Stomach (tissue), 4 donors: ENCODE measurements at regions not wholly inside any gene's neighbourhood (a gene's known extent, or its start where the extent isn't known, plus 50 kb on each side); places are given as distances from the start of the nearest gene placed in this dataset.

Experiments used
- POLR2AphosphoS5 ChIP-seq, 3 donors: sonication (generic); formaldehyde crosslinking; IDR thresholded peaks; one replicate each; pipeline ENCODE4 v1.6.1; 2016; ENCODE audit warnings: antibody characterized with exemption in 3 of 3
- TF ChIP-seq, protein P1 (sequence below), 7 experiments: fragments of 450-650 bp in 4 of 7; fragments of 200-600 bp in 3 of 7; sonication (generic) in 3 of 7; IDR thresholded peaks; one replicate each; pipeline ENCODE4 v1.5.1; 2016 to 2019; ENCODE audit warnings: antibody characterized with exemption in 7 of 7, control low read depth in 2 of 7, mild to moderate bottlenecking in 1 of 7

DNA sequence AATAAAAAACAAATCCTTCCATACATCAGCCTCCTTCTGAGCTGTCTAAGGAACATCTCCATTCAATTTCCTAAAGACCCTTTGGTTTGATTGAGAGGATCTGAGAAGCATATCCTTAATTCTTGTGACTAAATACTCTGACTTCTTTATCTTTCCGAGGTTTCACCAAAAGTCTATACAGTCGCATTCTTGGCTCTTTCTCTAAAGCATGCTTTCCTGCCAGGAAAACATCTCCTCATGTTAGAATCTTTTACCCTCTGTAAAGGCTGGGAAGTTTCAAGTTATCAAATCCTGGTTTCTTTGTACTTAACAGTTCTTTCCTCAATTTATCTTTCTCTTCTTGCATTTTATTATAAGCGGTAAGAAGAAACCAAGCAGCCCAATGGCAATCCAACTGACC is 630.4 kb downstream of the PTPRC start:
- TF ChIP-seq, protein P1, sequence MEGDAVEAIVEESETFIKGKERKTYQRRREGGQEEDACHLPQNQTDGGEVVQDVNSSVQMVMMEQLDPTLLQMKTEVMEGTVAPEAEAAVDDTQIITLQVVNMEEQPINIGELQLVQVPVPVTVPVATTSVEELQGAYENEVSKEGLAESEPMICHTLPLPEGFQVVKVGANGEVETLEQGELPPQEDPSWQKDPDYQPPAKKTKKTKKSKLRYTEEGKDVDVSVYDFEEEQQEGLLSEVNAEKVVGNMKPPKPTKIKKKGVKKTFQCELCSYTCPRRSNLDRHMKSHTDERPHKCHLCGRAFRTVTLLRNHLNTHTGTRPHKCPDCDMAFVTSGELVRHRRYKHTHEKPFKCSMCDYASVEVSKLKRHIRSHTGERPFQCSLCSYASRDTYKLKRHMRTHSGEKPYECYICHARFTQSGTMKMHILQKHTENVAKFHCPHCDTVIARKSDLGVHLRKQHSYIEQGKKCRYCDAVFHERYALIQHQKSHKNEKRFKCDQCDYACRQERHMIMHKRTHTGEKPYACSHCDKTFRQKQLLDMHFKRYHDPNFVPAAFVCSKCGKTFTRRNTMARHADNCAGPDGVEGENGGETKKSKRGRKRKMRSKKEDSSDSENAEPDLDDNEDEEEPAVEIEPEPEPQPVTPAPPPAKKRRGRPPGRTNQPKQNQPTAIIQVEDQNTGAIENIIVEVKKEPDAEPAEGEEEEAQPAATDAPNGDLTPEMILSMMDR (IDR thresholded peaks at IDR 0.05): no peak
- TF ChIP-seq POLR2AphosphoS5 (IDR thresholded peaks at IDR 0.05): no peak
